Frontal cortex (tissue), 3 donors: ENCODE measurements at regions not wholly inside any gene's neighbourhood (a gene's known extent, or its start where the extent isn't known, plus 50 kb on each side); places are given as distances from the start of the nearest gene placed in this dataset.

Source experiments
- DNase-seq, 2 donors: peaks; one replicate each; pipeline ENCODE4 v3.0.0; 2012; ENCODE audit warnings: low spot score in 2 of 2
- FAIRE-seq: peaks from 2 replicates; lab custom pipeline; 2012; peaks lifted over from hg19 to GRCh38; lab: Jason Lieb, UNC
- donor health status: control.
- donor health status: control.
- donor health status: control.

- FAIRE-seq (no peak), DNase-seq (no peak)
Observed at GRCh38 chr10:88080213-88080612, 216.8 kb downstream of the PTEN start.

GRCh38 chr10:88081457-88082054 lies 218.1 kb downstream of the PTEN start:
- DNase-seq (no peak), FAIRE-seq (no peak)

GRCh38 chr10:88082391-88082790 lies 219.0 kb downstream of the PTEN start:
- DNase-seq (no peak), FAIRE-seq (no peak)

GRCh38 chr10:88082806-88083596 lies 219.6 kb downstream of the PTEN start:
- no peak for FAIRE-seq
- no peak for DNase-seq

- FAIRE-seq (no peak), DNase-seq (no peak)
Observed at GRCh38 chr10:88083597-88083989, 220.2 kb downstream of the PTEN start.

- no peak for FAIRE-seq
- no peak for DNase-seq
Observed at GRCh38 chr10:88086187-88086960, 222.9 kb downstream of the PTEN start.

- FAIRE-seq (no peak), DNase-seq (no peak)
Observed at GRCh38 chr10:88088441-88089340, 225.3 kb downstream of the PTEN start.

- DNase-seq (no peak), FAIRE-seq (no peak)
Observed at GRCh38 chr10:88089498-88089897, 226.1 kb downstream of the PTEN start.

GRCh38 chr10:88090568-88091214 lies 227.3 kb downstream of the PTEN start:
- FAIRE-seq (no peak), DNase-seq (no peak)

- DNase-seq = no peak
- FAIRE-seq = no peak
Observed at GRCh38 chr10:88091490-88092061, 228.2 kb downstream of the PTEN start.

GRCh38 chr10:88092265-88092664 lies 228.8 kb downstream of the PTEN start:
- no peak for FAIRE-seq

GRCh38 chr10:88092973-88093372 lies 229.5 kb downstream of the PTEN start:
- DNase-seq = no peak

More at GRCh38 chr10:88092265-88092664, 228.8 kb downstream of the PTEN start:
- no peak for DNase-seq

GRCh38 chr10:88094795-88095194 lies 231.4 kb downstream of the PTEN start:
- FAIRE-seq (no peak), DNase-seq (no peak)

More at GRCh38 chr10:88092973-88093372, 229.5 kb downstream of the PTEN start:
- no peak for FAIRE-seq

GRCh38 chr10:88095223-88095721 lies 231.8 kb downstream of the PTEN start:
- FAIRE-seq = no peak
- DNase-seq = no peak

- FAIRE-seq = no peak
- DNase-seq = no peak
Observed at GRCh38 chr10:88095778-88096431, 232.5 kb downstream of the PTEN start.

GRCh38 chr10:88097092-88097516 lies 233.7 kb downstream of the PTEN start:
- FAIRE-seq (no peak), DNase-seq (no peak)

GRCh38 chr10:88097536-88097935 lies 234.1 kb downstream of the PTEN start:
- FAIRE-seq (no peak), DNase-seq (no peak)

- FAIRE-seq = no peak
Observed at GRCh38 chr10:88100281-88100680, 236.9 kb downstream of the PTEN start.

More at GRCh38 chr10:88100281-88100680, 236.9 kb downstream of the PTEN start:
- no peak for DNase-seq
